ENCODE measurements at regions not wholly inside any gene's neighbourhood (a gene's known extent, or its start where the extent isn't known, plus 50 kb on each side); places are given as distances from the start of the nearest gene placed in this dataset.

- TF ChIP-seq CTCF (IDR thresholded peaks at IDR 0.05; ENCODE audit: insufficient read depth, low read depth, low read length) (no peak), EZH2 (IDR thresholded peaks at IDR 0.05; ENCODE audit: insufficient read depth, low read length) (no peak)
Observed at GRCh38 chr17:53570731-53571130, 252.0 kb upstream of the KIF2B start.

Measured in astrocyte (in vitro differentiated cells and primary cell).